GM18502 (cell line): ENCODE measurements at regions not wholly inside any gene's neighbourhood (a gene's known extent, or its start where the extent isn't known, plus 50 kb on each side); places are given as distances from the start of the nearest gene placed in this dataset.

ENCODE experiments used
- ATAC-seq: cut with Tn5 transposase; IDR thresholded peaks from one replicate; pipeline ENCODE4 v1.9.1; 2021; ENCODE audit warnings: mild to moderate bottlenecking; ENCODE audit not compliant: unreplicated experiment, poor library complexity

DNA sequence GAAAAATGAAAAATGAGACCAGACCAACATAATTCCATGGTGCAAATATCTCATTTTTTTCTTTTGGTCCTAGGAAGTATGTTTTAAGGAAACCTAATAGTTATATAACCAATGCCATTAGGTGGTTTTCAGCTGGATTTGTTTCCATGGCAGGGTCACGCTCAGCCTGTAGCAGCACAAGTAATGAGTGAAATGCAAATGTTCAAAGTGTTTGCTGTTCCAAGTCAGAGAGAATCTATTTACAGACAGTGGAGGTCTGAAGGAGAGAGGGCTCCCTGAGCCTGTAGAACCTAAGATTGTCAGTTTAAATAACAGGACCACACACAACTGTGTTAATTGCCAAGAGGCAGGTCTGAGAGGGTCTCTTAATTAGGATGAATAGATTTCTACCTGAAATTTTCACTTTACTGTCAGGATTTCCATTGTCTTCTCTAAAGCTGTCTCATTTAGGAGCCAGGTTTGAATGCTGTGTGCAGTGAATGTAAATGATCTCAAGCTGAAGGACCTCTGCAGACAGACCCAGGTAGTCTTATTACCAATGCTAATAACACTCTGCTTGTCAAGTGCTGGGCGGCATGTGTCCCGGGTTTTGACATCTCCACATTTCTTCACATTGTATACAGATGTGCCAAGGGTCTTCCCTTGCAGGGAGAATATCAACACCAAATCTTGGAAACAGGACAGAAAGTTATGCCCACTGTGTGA, 317.3 kb upstream of the NECTIN3 start:
- no peak for ATAC-seq

DNA sequence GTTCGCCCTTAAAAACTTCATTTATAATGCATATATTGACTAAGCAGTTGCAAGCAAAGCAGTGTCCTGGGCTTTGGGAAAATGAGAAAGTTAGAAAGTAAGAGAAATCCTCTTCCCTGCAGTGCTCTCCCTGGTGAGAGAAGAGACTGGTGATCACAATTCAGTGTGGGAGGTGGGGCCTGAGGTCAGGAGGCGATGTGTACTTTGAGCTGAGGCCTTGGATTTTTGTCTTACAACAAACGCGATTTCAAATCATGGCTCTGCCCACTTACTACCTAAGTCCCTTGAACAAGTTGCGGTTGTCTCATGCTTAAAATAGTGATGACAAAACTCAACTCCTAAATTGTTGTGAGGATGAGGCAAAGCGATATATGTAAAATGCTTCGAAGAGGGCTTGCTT, 316.3 kb upstream of the NECTIN3 start:
- ATAC-seq = no peak

DNA sequence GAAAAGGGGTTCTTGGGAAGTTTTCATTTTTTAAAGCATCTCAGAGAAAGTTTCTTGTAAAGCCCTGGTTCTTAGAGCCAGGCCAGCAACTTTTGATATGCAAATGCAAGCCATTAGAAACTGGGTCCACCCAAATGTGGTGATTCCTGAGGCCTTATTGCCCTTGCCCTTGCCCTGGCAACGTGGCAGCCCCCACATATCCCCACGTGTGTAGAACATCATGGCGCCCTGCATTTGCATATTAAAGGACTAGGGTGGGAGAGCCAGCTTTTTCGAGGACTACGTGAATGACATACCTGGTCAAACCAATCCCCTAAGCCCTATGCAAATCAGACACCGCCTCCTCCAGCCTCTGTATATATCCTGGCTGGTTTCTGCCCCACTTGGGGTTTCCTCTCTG, 314.9 kb upstream of the NECTIN3 start:
- ATAC-seq = no peak

DNA sequence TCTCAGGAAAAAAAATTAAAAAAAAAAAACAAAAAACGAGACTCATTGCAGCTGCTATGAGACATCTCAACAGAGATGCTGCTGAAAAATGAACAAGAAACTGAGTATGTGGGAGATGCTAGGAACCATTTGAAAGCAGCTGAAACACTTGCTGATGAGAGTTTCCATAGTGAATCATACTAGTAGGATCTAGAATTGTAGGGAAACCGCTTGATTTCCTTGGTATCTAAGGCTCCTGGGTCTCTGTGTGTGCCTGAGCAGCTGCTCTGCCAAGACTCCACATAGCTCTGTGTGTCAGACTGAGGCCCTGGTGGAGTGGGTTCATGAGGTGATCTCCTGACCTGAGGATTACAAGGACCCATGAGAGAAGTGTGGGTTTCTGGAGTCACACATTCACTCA, 313.4 kb upstream of the NECTIN3 start:
- no peak for ATAC-seq

DNA sequence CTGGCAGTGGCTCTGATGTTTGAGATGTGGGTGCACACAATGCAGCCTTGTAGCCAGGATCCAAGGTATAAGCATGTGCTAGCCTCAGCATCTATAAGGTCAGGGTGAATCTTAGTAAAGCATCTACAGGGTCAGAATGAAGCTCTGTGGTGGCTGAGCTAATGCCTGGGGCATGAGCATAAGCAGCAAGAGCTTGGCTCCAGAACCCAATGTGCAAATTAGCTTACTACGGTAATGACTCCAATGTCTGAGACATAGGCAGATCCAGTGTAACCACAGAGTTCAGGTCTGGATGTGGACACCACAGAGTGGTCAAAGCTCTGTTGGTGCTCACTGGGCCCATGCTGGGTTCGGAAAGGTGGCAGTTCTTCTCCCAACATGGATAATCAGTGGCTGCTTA, 304.5 kb upstream of the NECTIN3 start:
- no peak for ATAC-seq

DNA sequence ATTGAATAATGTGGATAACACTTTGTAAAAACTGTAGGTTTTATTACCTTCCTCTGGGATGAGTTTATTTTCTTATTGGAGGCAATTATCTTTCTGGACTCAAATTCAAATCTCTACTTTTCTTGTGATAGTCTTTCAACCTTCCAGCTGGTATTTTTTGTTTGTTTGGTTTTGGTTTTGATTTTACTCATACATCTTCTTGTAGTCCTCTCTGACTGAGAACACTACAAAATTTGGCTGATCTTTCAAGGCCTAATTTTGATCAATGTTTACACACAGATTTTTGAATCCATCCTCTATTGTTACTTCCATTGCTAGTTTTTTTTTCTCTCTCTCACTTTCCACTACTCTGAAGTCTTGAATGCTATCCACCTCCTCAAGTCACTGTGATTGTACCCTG, 303.8 kb upstream of the NECTIN3 start:
- ATAC-seq = peak; percentile 86

DNA sequence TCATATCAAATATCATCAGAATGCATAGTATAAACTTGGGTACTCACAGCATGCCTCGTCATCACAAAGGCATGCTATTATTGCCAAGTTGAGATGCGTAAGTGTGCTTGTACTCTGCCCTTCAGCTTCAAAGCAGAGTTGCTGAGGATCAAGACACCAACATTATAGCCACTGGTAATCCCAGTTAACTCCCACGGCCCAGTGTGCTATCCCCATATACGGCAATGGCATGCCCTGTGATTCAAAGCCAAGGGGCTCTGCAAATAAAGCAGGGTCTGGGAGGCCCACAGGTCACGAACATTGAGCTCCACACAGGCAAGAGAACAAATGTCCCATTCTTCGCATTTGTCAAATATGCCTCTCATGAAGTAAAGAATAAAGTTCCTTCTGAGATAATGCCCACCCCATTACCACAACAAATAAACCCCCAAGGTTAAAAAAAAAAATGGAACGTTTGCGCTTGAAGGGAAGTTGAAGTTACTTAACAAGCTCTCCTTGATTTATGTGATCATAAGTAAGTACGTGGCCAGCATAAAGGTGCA, 298.1 kb upstream of the NECTIN3 start:
- ATAC-seq = no peak

DNA sequence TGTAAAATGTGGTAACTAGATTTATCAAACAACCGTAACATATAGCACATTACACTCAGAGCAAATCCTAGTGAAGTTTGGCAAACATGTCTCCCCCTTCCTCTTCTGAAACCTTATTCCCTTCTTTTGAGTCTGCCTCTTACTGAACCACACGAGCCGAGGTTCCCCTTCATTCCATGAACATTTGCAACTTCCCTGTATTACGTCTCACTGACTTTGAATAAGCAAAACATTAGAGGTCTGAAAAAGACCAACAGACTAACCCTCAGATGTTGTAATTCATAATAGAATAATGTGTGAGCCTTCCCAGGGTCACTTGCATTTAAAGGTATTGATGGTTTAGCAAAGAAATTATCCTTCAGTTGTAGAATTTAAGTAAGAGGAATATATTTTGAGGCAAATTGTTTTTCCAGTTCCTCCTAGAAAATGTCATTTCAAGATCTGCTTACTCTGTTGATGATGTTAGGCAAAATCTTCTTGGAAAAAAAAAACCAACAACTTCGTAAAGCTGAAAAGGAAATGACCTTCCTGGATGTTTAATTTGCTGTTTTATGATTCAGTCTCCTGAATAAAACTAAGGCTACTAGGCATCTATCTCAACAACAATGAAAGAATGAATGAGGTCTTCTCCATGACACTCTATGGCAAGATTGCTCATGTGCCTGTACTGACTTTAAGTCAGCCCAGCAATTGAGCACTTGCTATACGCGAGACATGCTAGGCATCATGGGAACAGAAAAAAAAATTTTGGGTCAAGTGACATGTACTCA, 296.9 kb upstream of the NECTIN3 start:
- no peak for ATAC-seq

DNA sequence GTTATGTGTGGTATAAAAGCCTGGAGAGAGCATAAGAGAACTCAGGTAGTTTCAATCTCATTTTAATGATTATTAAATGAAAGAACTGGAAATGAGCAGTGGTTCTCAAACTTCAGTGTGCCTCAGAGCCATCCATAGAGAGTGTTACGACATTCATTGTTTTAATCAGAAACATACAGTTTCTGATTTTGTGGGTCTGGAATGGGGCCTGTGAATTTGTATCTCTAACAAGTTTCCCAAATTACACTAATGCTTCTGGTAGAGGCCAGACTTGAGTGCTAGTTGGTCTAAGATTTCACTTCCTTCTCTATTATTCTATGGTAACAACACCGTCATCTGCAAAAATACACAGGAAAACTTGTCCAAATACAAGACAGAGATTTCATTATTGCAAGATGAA, 292.0 kb upstream of the NECTIN3 start:
- no peak for ATAC-seq

DNA sequence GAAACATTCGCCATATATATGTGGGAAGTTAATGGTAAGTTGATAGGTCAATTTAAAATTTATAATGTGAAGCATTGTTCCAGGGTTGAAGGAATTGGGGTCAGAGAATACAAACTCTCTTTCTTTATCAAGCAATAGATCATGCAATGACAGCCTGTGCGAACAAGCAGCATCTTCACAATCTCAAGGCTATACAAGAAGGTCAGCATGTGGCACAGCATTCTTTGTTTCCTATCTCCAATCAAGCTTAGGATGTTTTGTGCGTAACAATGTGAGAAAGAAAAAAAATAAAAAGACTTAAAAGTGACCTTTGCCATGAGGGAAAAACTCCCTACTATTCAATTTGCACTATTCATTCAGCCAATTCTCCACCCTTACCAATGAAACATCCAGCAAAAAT, 288.1 kb upstream of the NECTIN3 start:
- no peak for ATAC-seq

DNA sequence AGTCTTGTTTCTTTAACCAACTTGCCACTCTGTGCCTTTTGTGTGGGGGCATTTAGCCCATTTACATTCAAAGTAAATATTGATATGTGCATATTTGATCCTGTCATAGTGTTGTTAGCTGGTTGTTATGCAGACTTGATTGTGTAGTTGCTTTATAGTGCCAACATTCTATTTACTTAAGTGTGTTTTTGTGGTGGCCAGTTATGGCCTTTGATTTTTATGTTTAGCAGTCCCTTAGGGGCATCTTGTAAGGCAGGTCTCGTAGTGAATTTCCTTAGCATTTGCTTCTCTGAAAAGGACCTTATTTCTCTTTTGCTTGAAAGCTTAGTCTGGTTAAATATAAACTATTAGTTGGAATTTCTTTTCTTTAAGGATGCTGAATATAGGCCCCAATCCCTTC, 282.8 kb upstream of the NECTIN3 start:
- ATAC-seq = no peak

DNA sequence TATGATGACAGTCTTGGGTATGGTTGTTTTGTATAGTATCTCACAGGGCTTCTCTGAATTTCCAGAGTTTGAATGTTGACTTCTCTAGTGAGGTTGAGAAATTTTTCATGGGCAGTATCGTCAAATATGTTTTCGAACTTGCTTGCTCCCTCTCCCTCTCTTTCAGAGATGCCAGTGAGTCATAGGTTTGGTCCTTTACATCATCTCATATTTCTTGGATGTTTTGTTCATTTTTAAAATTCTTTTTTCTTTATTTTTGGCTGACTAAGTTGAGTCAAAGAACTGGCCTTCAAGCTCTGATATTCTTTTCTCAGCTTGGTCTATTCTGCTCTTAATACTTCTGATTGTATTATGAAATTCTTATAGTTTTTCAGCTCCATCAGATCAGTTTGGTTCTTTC, 282.3 kb upstream of the NECTIN3 start:
- ATAC-seq = no peak

DNA sequence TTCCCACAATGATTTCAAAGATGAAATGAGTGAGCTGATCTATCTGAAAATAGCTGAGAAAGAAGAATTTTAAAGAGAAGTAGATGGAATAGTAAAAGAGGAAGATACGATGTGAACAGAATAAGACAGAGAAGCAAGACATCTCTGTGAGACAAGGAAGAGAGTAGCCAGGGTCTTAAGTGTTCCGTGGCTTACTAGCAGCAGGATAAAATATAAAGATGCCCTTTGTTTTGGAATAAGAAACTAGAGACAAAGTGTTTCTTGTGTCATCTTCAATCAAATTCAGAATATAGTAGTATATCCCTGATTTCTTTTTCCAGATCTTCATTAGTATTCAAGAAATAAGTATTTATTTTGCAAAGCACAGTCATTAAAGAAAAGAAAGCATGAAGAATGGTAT, 281.0 kb upstream of the NECTIN3 start:
- ATAC-seq = no peak

DNA sequence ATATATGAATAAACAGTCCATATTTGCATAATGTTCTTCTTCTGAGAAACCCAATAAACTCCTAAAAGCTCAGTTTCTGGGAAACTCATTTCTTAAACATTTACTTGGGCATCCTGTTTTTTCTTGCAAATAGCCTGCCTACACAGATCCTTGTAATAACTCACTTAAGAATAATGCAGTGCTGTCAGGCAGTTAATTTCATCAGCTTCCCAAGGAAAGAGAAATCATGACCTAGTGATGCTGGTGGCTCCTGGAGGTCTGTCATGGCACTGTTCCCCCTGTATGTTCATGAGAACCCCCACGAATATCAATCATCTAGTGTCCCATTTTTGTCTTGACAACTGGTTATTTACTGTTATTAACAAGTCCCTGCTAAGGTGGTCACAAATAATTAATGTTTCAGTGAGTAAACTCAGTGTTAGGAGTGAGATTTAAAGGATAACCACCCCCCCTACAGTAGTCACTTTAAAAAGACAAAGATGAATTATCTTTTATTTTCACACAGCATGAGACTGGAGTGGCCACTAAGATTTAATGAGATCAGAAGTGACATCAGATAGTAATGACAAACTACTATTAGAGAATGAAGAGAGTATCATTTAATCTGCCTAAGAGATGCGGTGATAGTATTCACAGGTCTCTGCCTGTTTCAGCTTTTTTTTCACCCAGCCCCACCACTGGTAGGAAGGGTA, 279.5 kb upstream of the NECTIN3 start:
- no peak for ATAC-seq

DNA sequence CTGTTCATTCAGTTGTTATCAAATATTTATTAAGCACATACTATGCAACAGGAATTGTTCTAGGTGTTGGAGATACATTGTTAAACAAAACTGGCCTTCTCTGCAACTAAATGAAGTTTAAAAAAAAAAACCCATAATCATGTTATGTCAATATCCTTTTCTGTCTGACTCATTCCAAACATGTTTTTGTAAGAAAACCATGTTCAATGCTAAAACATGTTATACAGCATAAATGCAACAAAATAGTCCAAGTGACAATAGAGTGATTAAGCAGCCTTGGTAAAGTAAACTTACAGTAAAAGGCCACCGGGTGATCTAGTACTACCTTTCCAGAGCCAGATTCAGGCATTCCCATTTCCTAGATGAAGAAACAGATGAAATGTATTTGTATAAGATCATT, 278.0 kb upstream of the NECTIN3 start:
- no peak for ATAC-seq

DNA sequence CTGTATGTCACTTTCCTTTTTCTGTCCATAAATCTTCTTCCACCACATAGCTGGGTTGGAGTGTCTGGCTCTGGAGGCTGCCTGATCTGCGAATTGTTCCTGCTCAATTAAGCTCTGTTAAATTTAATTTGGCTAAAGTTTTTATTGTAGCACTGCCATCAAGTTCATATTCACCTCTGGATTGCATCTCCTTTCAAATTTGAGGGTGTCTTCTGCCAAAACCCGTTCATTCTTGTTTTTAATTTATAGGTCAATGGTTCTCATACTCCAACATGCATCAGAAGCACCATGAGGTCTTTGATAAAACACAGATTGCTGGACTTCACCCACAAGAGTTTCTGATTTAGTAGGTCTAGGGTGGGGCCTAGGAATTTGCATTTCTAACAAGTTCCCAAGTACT, 276.5 kb upstream of the NECTIN3 start:
- no peak for ATAC-seq

DNA sequence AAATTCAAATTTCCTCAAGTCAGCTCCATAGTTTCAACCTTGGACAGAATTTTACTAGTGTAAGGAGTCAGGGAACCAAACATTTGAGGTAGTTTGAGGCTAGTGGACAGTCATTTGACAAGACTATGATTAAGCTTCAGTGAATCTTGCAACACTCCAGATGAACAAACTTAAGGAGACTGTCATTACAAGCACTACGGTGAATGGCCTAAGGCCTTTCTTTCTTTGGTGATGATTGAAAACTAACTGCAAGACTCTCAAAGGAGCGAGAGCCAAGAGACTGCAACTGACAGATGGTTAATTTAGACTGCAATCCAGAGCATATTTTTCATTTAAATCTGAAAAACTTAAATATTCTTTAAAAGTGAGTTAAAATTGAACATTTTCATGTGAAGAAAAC, 272.3 kb upstream of the NECTIN3 start:
- ATAC-seq = no peak

DNA sequence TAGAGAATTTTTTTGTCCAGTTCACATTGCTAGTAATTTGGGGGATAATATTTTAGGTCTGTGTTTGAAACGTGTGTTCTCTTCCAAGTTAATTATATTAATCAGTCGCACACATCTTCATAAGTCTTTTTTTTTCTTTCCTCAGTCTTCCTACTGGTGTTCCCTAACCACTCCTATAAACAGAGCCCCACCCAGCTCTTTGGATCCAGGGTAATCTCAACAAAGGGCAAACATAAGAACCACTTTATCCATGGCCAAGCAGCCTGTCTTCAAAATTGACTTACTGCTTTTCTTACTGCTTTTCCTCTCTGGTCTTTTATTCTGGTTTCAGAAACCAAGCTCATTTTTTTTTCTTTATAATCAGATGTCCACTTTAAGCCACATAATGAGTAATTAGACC, 266.8 kb upstream of the NECTIN3 start:
- no peak for ATAC-seq

DNA sequence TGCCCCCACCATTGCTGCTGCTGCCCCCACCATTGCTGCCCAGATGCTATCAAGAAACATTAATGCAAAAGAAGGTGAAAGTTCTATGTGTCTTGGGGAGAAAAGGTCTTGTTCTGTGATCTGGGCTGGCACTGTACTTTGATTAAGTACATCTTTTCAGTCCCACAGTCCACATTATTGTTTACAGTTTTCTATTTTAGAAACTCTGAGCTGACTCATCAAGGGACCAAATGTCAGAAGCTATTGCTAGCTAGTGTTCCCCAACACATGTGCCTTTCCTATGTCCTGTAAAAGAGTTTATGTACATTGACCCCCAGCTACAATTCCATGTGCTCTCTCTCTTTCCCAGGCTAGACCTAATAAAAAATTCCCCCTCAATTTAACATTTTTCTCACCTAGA, 264.7 kb upstream of the NECTIN3 start:
- ATAC-seq = no peak

DNA sequence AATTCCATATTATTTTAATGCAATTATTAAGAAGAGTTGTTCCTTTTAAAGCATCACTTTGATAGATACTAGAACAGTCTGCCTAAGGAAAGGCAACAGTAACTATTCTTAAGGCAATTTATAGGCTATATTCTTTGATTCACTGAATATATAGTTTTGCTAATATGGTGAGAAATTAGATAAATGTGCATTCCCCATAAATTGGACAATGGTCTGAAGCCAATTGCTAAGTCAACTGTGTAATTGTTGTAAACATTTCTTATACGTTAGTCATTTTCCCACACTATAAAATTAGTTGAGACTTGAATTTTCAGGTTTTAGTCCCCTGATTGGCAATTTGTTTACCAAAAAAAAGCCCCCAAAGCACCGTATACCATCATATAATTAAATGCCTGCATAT, 263.0 kb upstream of the NECTIN3 start:
- ATAC-seq = no peak

DNA sequence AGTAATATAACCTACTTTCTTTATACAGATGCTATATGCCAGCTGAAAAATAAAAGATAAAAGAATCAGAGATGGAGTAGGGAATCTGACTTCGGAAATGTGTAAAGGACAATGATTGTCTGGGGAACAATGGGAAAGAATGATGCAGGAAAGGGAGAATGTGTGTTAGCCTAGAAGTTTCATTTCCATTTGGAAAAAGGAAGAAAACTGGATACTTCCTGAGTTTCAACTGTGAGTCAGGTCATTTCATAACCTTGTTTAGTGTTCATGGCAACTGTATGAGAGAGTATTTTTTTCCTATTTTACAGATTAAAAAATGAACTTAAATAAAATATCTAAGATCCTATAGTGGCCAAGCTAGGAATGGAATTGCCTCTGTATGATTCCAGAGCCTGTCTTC, 261.3 kb upstream of the NECTIN3 start:
- ATAC-seq = no peak
